Thyroid gland (tissue), 4 donors: ENCODE measurements at regions not wholly inside any gene's neighbourhood (a gene's known extent, or its start where the extent isn't known, plus 50 kb on each side); places are given as distances from the start of the nearest gene placed in this dataset.
"Not testable (repeated sequence)": the region's sequence is repeated elsewhere in the genome, so short reads cannot be mapped to it uniquely, and the experiment has no call there.

Experiments used
- DNase-seq, 2 donors: peaks; one replicate each; pipeline ENCODE4 v3.0.0-alpha.2; 2019
- H3K27ac ChIP-seq, 3 donors: fragments of 200-600 bp; sonication (generic); 1 replicate in 2 of 3; 2 replicates in 1 of 3; pipeline ENCODE4 v1.5.1; 2016 to 2019; ENCODE audit warnings: mild to moderate bottlenecking in 1 of 3, moderate library complexity in 1 of 3
- H3K27me3 ChIP-seq: fragments of 200-600 bp; sonication (generic); one replicate; pipeline ENCODE4 v1.5.1; 2019
- H3K36me3 ChIP-seq, 2 donors: fragments of 200-600 bp; sonication (generic); one replicate each; pipeline ENCODE4 v1.5.1; 2016 to 2019
- H3K4me1 ChIP-seq, 2 donors: fragments of 200-600 bp; sonication (generic); one replicate each; pipeline ENCODE4 v1.5.1; 2017 to 2019
- H3K4me3 ChIP-seq, 3 donors: fragments of 200-600 bp; sonication (generic); replicated peaks in 1 of 3; 1 replicate in 2 of 3; 2 replicates in 1 of 3; pipeline ENCODE4 v1.5.1; 2016; ENCODE audit warnings: mild to moderate bottlenecking in 1 of 3
- H3K9me3 ChIP-seq: fragments of 200-600 bp; sonication (generic); one replicate; pipeline ENCODE4 v1.5.1; 2017
- POLR2A ChIP-seq, 2 donors: fragments of 450-650 bp; IDR thresholded peaks; one replicate each; pipeline ENCODE4 v1.6.1; 2017; ENCODE audit warnings: antibody characterized with exemption in 2 of 2, mild to moderate bottlenecking in 2 of 2, moderate library complexity in 1 of 2
- WGBS, 2 donors: methylation state at CpG; one replicate each; pipeline ENCODE4 v1.1.5; 2017; 5-methylcytosine and 5-hydroxymethylcytosine counted together
- intact Hi-C: fragments of 100-400 bp; cut with DNase I; formaldehyde crosslinking; loops from one replicate; pipeline ENCODE4 v1.15.1; 2023
- TF ChIP-seq, protein P1 (sequence below), 6 experiments: fragments of 200-600 bp in 3 of 6; fragments of 450-650 bp in 3 of 6; sonication (generic) in 3 of 6; IDR thresholded peaks; one replicate each; pipeline ENCODE4 v1.5.1; 2016 to 2019; ENCODE audit warnings: antibody characterized with exemption in 6 of 6, mild to moderate bottlenecking in 2 of 6, inconsistent platforms in 1 of 6, moderate library complexity in 1 of 6

DNA sequence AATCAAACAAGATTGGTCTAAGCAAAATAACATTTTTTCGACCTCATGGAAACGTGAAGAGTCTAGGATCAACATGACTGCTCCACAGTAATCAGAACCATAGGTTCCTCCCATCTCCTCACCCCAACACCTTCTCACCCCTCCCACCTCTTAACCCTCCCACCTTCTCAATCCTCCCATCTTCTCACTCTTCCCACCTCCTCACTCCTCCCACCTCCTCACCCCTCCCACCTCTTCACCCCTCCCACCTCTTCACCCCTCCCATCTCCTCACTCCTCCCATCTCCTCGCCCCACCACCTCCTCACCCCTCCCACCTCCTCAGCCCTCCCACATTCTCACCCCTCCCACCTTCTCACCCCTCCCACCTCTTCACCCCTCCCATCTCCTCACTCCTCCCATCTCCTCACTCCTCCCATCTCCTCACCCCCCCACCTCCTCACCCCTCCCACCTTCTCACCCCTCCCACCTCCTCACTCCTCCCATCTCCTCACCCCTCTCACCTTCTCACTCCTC, 567.4 kb downstream of the C6orf118 start:
- Histone ChIP-seq H3K9me3 (no peaks in the 10 kb centered on the region), H3K36me3 (no peaks in the 10 kb centered on the region), H3K27ac (no peak overlapping the region), H3K4me3 (no peak overlapping the region), H3K27me3 (no peaks in the 10 kb centered on the region), H3K4me1 (no peaks in the 10 kb centered on the region)
- TF ChIP-seq, protein P1, sequence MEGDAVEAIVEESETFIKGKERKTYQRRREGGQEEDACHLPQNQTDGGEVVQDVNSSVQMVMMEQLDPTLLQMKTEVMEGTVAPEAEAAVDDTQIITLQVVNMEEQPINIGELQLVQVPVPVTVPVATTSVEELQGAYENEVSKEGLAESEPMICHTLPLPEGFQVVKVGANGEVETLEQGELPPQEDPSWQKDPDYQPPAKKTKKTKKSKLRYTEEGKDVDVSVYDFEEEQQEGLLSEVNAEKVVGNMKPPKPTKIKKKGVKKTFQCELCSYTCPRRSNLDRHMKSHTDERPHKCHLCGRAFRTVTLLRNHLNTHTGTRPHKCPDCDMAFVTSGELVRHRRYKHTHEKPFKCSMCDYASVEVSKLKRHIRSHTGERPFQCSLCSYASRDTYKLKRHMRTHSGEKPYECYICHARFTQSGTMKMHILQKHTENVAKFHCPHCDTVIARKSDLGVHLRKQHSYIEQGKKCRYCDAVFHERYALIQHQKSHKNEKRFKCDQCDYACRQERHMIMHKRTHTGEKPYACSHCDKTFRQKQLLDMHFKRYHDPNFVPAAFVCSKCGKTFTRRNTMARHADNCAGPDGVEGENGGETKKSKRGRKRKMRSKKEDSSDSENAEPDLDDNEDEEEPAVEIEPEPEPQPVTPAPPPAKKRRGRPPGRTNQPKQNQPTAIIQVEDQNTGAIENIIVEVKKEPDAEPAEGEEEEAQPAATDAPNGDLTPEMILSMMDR (IDR thresholded peaks at IDR 0.05), result no peak
- TF ChIP-seq POLR2A (IDR thresholded peaks at IDR 0.05), result no peak
- 85 to 87% methylated on average over 3 of the region's 3 CpGs for WGBS, 2 donors
- no peak for DNase-seq
- intact Hi-C loops, result no loop called here

- H3K9me3 ChIP-seq, H3K36me3 ChIP-seq, H3K4me1 ChIP-seq, intact Hi-C loops, DNase-seq, H3K27me3 ChIP-seq, H3K4me3 ChIP-seq, H3K27ac ChIP-seq: not testable (repeated sequence)
- 87 to 92% methylated on average over 4 to 16 of the region's 25 CpGs for WGBS, 2 donors
These were observed 573.3 kb downstream of the C6orf118 start for GRCh38 chr6:164736090-164736489.

- no peak overlapping the region for H3K4me3 ChIP-seq
- H3K27ac ChIP-seq, result no peak overlapping the region
- H3K9me3 ChIP-seq, result no peaks in the 10 kb centered on the region
- H3K4me1 ChIP-seq, result no peaks in the 10 kb centered on the region
- H3K27me3 ChIP-seq, result no peaks in the 10 kb centered on the region
- intact Hi-C loops, result no loop called here
- no peak for TF ChIP-seq POLR2A (IDR thresholded peaks at IDR 0.05)
- TF ChIP-seq, protein P1 (IDR thresholded peaks at IDR 0.05), result no peak
- 63 to 71% methylated on average over 4 of the region's 4 CpGs for WGBS, 2 donors
- DNase-seq, result no peak
- H3K36me3 ChIP-seq, result no peaks in the 10 kb centered on the region
These were observed 577.9 kb downstream of the C6orf118 start for GRCh38 chr6:164731539-164731938.

DNA sequence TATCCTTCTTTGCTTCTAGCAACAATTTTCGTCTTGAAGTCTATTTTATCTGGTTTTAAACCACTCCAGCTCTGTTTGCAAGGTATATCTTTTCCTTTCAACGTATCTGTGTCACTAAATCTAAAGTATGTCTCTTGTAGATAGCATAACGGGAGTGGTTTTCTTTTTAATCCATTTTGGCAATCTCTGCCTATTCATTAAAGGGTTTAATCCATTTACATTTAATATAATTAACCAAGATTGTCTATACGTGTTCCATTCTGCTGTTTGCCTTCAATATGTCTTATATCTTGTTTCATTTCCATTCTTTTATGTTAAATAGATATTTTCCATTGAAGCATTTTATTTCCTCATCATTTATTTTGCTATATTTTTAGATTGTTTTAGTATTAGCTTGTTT, 587.9 kb downstream of the C6orf118 start:
- TF ChIP-seq, protein P1 (IDR thresholded peaks at IDR 0.05), result no peak
- TF ChIP-seq POLR2A (IDR thresholded peaks at IDR 0.05), result no peak
- no peak overlapping the region for H3K27ac ChIP-seq
- H3K9me3 ChIP-seq, result no peaks in the 10 kb centered on the region
- DNase-seq, result no peak
- H3K4me3 ChIP-seq, result no peak overlapping the region
- H3K27me3 ChIP-seq, result no peaks in the 10 kb centered on the region
- intact Hi-C loops, result no loop called here
- H3K36me3 ChIP-seq, result no peaks in the 10 kb centered on the region
- H3K4me1 ChIP-seq, result no peaks in the 10 kb centered on the region
- WGBS, 2 donors, result 64 to 67% methylated on average over 4 of the region's 4 CpGs

GRCh38 chr6:164700497-164700896, 608.9 kb downstream of the C6orf118 start:
- H3K36me3 ChIP-seq, result no peaks in the 10 kb centered on the region
- H3K4me3 ChIP-seq, result no peak overlapping the region
- intact Hi-C loops, result no loop called here
- H3K27ac ChIP-seq, result no peak overlapping the region
- no peak for DNase-seq
- H3K27me3 ChIP-seq, result no peaks in the 10 kb centered on the region
- TF ChIP-seq, protein P1 (IDR thresholded peaks at IDR 0.05), result no peak
- TF ChIP-seq POLR2A (IDR thresholded peaks at IDR 0.05), result no peak
- no peaks in the 10 kb centered on the region for H3K9me3 ChIP-seq
- H3K4me1 ChIP-seq, result peaks cover 0 to 7% of the 10 kb centered on the region in 2 donors
- WGBS, 2 donors, result 82 to 91% methylated on average over 1 of the region's 1 CpG

GRCh38 chr6:164695896-164696295, 613.5 kb downstream of the C6orf118 start:
- intact Hi-C loops, result no loop called here
- Histone ChIP-seq H3K36me3 (no peaks in the 10 kb centered on the region), H3K9me3 (no peaks in the 10 kb centered on the region), H3K27me3 (no peaks in the 10 kb centered on the region), H3K27ac (no peak overlapping the region), H3K4me1 (no peaks in the 10 kb centered on the region), H3K4me3 (no peak overlapping the region)
- 60 to 71% methylated on average over 4 of the region's 4 CpGs for WGBS, 2 donors
- no peak for DNase-seq
- TF ChIP-seq POLR2A (IDR thresholded peaks at IDR 0.05), result no peak
- TF ChIP-seq, protein P1 (IDR thresholded peaks at IDR 0.05), result no peak
